IMR-90 (cell line): ENCODE measurements at regions not wholly inside any gene's neighbourhood (a gene's known extent, or its start where the extent isn't known, plus 50 kb on each side); places are given as distances from the start of the nearest gene placed in this dataset.

Experiments
- ATAC-seq: fragments of 200-7000 bp; cut with Tn5 transposase; 2 replicates; pipeline ENCODE4 v1.9.1; 2020; ENCODE audit warnings: low read depth, mild to moderate bottlenecking, moderate library complexity
- BruUV-seq: library from RNA; stranded (reverse); fragments of 400-500 nt; replicated peaks from 2 replicates; lab custom pipeline; 2021; lab: Mats Ljungman, UMichigan
- CTCF ChIA-PET: fragments of 300-600 bp; formaldehyde crosslinking; extraction: SDS; loops from one replicate; lab custom pipeline; 2021; ENCODE audit warnings: antibody characterized with exemption; lab: Yijun Ruan, JAX
- POLR2A ChIA-PET: fragments of 300-600 bp; sonication (Branson Sonifier 250); formaldehyde crosslinking; loops from one replicate; lab custom pipeline; 2022; ENCODE audit warnings: antibody characterized with exemption; ENCODE audit not compliant: unreplicated experiment; lab: Charles Lee
- DNase-seq: peaks from one replicate; pipeline ENCODE4 v3.0.0; 2013
- H2AFZ ChIP-seq: replicated peaks from 2 replicates; pipeline ENCODE3; 2013; ENCODE audit warnings: low read length, mild to moderate bottlenecking; ENCODE audit not compliant: poor library complexity
- H2AK5ac ChIP-seq: 2 replicates; pipeline ENCODE4 v1.6.1; 2013; ENCODE audit warnings: low read depth, low read length, inconsistent platforms
- H2AK9ac ChIP-seq: replicated peaks from 2 replicates; pipeline ENCODE3; 2013; ENCODE audit warnings: mild to moderate bottlenecking, low read depth, low read length, moderate library complexity; ENCODE audit not compliant: poor library complexity
- H2BK120ac ChIP-seq: 2 replicates; pipeline ENCODE4 v1.6.1; 2013; ENCODE audit warnings: low read depth, low read length, inconsistent platforms
- H2BK15ac ChIP-seq: 3 replicates; pipeline ENCODE4 v1.6.1; 2013; ENCODE audit warnings: low read depth, low read length, inconsistent platforms
- H2BK20ac ChIP-seq: 2 replicates; pipeline ENCODE4 v1.6.1; 2013; ENCODE audit warnings: low read depth, mild to moderate bottlenecking, inconsistent platforms, low read length, moderate library complexity
- H2BK5ac ChIP-seq: 2 replicates; pipeline ENCODE4 v1.6.1; 2013; ENCODE audit warnings: mild to moderate bottlenecking, low read depth, low read length, inconsistent platforms; ENCODE audit not compliant: poor library complexity, severe bottlenecking
- H3K14ac ChIP-seq: replicated peaks from 2 replicates; pipeline ENCODE4 v1.6.1; 2013; ENCODE audit warnings: low read depth, low read length, inconsistent platforms
- H3K18ac ChIP-seq: 2 replicates; pipeline ENCODE4 v1.6.1; 2013; ENCODE audit warnings: low read depth, low read length, control low read depth
- H3K23ac ChIP-seq: 2 replicates; pipeline ENCODE4 v1.6.1; 2013; ENCODE audit warnings: low read depth, low read length, inconsistent platforms
- H3K27ac ChIP-seq: 2 replicates; pipeline ENCODE4 v1.5.1; 2013; ENCODE audit warnings: mild to moderate bottlenecking, control low read depth, low read length; ENCODE audit not compliant: insufficient read depth
- H3K27me3 ChIP-seq: 2 replicates; pipeline ENCODE4 v1.6.1; 2013; ENCODE audit warnings: low read length; ENCODE audit not compliant: control insufficient read depth, insufficient read depth
- H3K36me3 ChIP-seq: 2 replicates; pipeline ENCODE4 v1.6.1; 2013; ENCODE audit warnings: low read length, mixed read lengths; ENCODE audit not compliant: control insufficient read depth, insufficient read depth
- H3K4ac ChIP-seq: 2 replicates; pipeline ENCODE4 v1.6.1; 2013; ENCODE audit warnings: low read depth, low read length, inconsistent platforms
- H3K4me1 ChIP-seq: 2 replicates; pipeline ENCODE4 v1.6.1; 2013; ENCODE audit warnings: low read length, mixed read lengths; ENCODE audit not compliant: control insufficient read depth, insufficient read depth
- H3K4me2 ChIP-seq: 2 replicates; pipeline ENCODE4 v1.6.1; 2013; ENCODE audit warnings: low read depth, mild to moderate bottlenecking, control low read depth, low read length, moderate library complexity
- H3K4me3 ChIP-seq: 2 replicates; pipeline ENCODE4 v1.5.1; 2013; ENCODE audit warnings: low read depth, mild to moderate bottlenecking, control low read depth, low read length, moderate library complexity; ENCODE audit not compliant: insufficient read depth
- H3K56ac ChIP-seq: 2 replicates; pipeline ENCODE4 v1.6.1; 2013; ENCODE audit warnings: low read length, inconsistent platforms; ENCODE audit not compliant: insufficient read depth; ENCODE audit errors: extremely low read depth
- H3K79me1 ChIP-seq, 2 experiments: 2 replicates each; pipeline ENCODE4 v1.6.1; 2013; ENCODE audit warnings: low read length in 2 of 2, inconsistent platforms in 1 of 2, low read depth in 1 of 2
- H3K9ac ChIP-seq: 2 replicates; pipeline ENCODE4 v1.6.1; 2013; ENCODE audit warnings: low read depth, low read length, control low read depth
- H3K9me1 ChIP-seq: 2 replicates; pipeline ENCODE4 v1.6.1; 2013; ENCODE audit warnings: low read length, inconsistent platforms; ENCODE audit not compliant: insufficient read depth
- H3K9me3 ChIP-seq: 2 replicates; pipeline ENCODE4 v1.6.1; 2013; ENCODE audit warnings: low read length; ENCODE audit not compliant: control insufficient read depth, insufficient read depth
- H4K20me1 ChIP-seq: 2 replicates; pipeline ENCODE4 v1.6.1; 2013; ENCODE audit warnings: low read length, inconsistent platforms; ENCODE audit not compliant: insufficient read depth
- H4K5ac ChIP-seq: 2 replicates; pipeline ENCODE4 v1.6.1; 2013; ENCODE audit warnings: mild to moderate bottlenecking, low read depth, low read length, control low read depth
- H4K8ac ChIP-seq, 2 experiments: 2 replicates each; pipeline ENCODE4 v1.6.1; 2013; ENCODE audit warnings: low read depth in 2 of 2, low read length in 2 of 2, control low read depth in 1 of 2, inconsistent platforms in 1 of 2
- H4K91ac ChIP-seq: 2 replicates; pipeline ENCODE4 v1.6.1; 2013; ENCODE audit warnings: low read depth, low read length, inconsistent platforms; ENCODE audit not compliant: insufficient read depth
- BHLHE40 ChIP-seq: fragments of 150-350 bp; IDR thresholded peaks from 2 replicates; pipeline ENCODE4 v1.6.1; 2016; ENCODE audit warnings: mild to moderate bottlenecking, low read depth, low read length
- CEBPB ChIP-seq: IDR thresholded peaks from 2 replicates; pipeline ENCODE4 v1.6.1; 2012; ENCODE audit warnings: low read depth, low read length, improper control_type of control experiment
- ELK1 ChIP-seq: fragments of 150-350 bp; IDR thresholded peaks from 2 replicates; pipeline ENCODE4 v1.6.1; 2016; ENCODE audit warnings: low read depth, mild to moderate bottlenecking, low read length, moderate library complexity, borderline replicate concordance
- FOS ChIP-seq: fragments of 150-350 bp; IDR thresholded peaks from 2 replicates; pipeline ENCODE4 v1.6.1; 2016; ENCODE audit warnings: low read depth, low read length
- NFE2L2 ChIP-seq: fragments of 150-350 bp; IDR thresholded peaks from 2 replicates; pipeline ENCODE4 v1.6.1; 2016; ENCODE audit warnings: low read depth, mild to moderate bottlenecking, low read length
- POLR2A ChIP-seq: IDR thresholded peaks from 2 replicates; pipeline ENCODE4 v1.6.1; 2012; ENCODE audit warnings: mild to moderate bottlenecking, low read depth, low read length
- RAD21 ChIP-seq: IDR thresholded peaks from 2 replicates; pipeline ENCODE4 v1.6.1; 2012; ENCODE audit warnings: low read length, improper control_type of control experiment
- RCOR1 ChIP-seq: IDR thresholded peaks from 2 replicates; pipeline ENCODE4 v1.6.1; 2012; ENCODE audit warnings: mild to moderate bottlenecking, low read length, improper control_type of control experiment; ENCODE audit not compliant: insufficient replicate concordance
- RFX5 ChIP-seq: IDR thresholded peaks from 2 replicates; pipeline ENCODE4 v1.8.0; 2012; ENCODE audit warnings: low read depth, mild to moderate bottlenecking, low read length, moderate library complexity
- SMC3 ChIP-seq: fragments of 150-350 bp; IDR thresholded peaks from 2 replicates; pipeline ENCODE4 v1.6.1; 2016; ENCODE audit warnings: low read depth, mild to moderate bottlenecking, antibody characterized with exemption, low read length, moderate library complexity
- WGBS, 2 experiments: methylation state at CpG; one replicate each; pipeline versions ENCODE4 v1.1.5 to v1.1.7; 2013; ENCODE audit warnings: missing lambda C conversion rate in 2 of 2; ENCODE audit not compliant: insufficient read length in 1 of 2; ENCODE audit errors: extremely low coverage in 2 of 2; 5-methylcytosine and 5-hydroxymethylcytosine counted together
- dilution Hi-C: fragments of 300-500 bp; cut with HindIII; formaldehyde crosslinking; loops from one replicate; pipeline ENCODE4 v1.14.3; 2018; ENCODE audit warnings: low sequenced_read_pairs; ENCODE audit not compliant: unreplicated experiment
- in situ Hi-C: fragments of 300-500 bp; cut with MboI; formaldehyde crosslinking; loops from 3 replicates; pipeline ENCODE4 v1.14.3; 2019; ENCODE audit warnings: low sequenced_read_pairs, inconsistent platforms, mixed read lengths
- intact Hi-C: fragments of 100-400 bp; cut with micrococcal nuclease; formaldehyde crosslinking; loops from 2 replicates; pipeline ENCODE4 v1.10.0; 2022
- TF ChIP-seq, protein P1 (sequence below): conservative IDR thresholded peaks from 2 replicates; pipeline ENCODE4 v1.5.1; 2012; ENCODE audit warnings: mild to moderate bottlenecking, low read depth, low read length, improper control_type of control experiment

GRCh38 chr6:169862043-169862891 is 110.8 kb downstream of the ERMARD start:
- intact Hi-C loops = no loop called here

More at GRCh38 chr6:169862043-169862891, 110.8 kb downstream of the ERMARD start:
- Histone ChIP-seq H3K79me1 (no peaks in the 10 kb centered on the region), H4K8ac (no peak overlapping the region), H3K4ac (no peak overlapping the region), H3K27ac (no peak overlapping the region), H3K4me1 (no peaks in the 10 kb centered on the region), H2BK20ac (no peak overlapping the region), H2AFZ (peak overlapping the region; percentile 5), H3K4me2 (no peak overlapping the region), H3K18ac (no peak overlapping the region), H3K9ac (no peak overlapping the region), H4K20me1 (no peaks in the 10 kb centered on the region), H3K56ac (no peak overlapping the region), H3K36me3 (no peaks in the 10 kb centered on the region), H2BK5ac (no peak overlapping the region), H3K23ac (no peak overlapping the region), H2BK15ac (no peak overlapping the region), H3K9me3 (peaks cover 58% of the 10 kb centered on the region), H3K27me3 (no peaks in the 10 kb centered on the region), H3K9me1 (no peaks in the 10 kb centered on the region), H3K14ac (no peak overlapping the region), H2AK9ac (no peak overlapping the region), H4K91ac (no peak overlapping the region), H2AK5ac (no peak overlapping the region), H4K5ac (no peak overlapping the region), H2BK120ac (no peak overlapping the region), H3K4me3 (no peak overlapping the region)
- 14% methylated on average over 2 of the region's 17 CpGs; no CpG with 5 or more reads in 1 of the 2 experiments for WGBS, 2 experiments
- ChIA-PET POLR2A (no interaction called here), CTCF (no interaction called here)
- in situ Hi-C loops (no loop called here), dilution Hi-C loops (no loop called here)
- ATAC-seq (no peak), DNase-seq (no peak)
- TF ChIP-seq SMC3 (no peak), CEBPB (no peak), RAD21 (no peak), NFE2L2 (no peak), FOS (no peak), RFX5 (no peak), ELK1 (no peak), RCOR1 (no peak), BHLHE40 (no peak), POLR2A (no peak)
- TF ChIP-seq, protein P1, sequence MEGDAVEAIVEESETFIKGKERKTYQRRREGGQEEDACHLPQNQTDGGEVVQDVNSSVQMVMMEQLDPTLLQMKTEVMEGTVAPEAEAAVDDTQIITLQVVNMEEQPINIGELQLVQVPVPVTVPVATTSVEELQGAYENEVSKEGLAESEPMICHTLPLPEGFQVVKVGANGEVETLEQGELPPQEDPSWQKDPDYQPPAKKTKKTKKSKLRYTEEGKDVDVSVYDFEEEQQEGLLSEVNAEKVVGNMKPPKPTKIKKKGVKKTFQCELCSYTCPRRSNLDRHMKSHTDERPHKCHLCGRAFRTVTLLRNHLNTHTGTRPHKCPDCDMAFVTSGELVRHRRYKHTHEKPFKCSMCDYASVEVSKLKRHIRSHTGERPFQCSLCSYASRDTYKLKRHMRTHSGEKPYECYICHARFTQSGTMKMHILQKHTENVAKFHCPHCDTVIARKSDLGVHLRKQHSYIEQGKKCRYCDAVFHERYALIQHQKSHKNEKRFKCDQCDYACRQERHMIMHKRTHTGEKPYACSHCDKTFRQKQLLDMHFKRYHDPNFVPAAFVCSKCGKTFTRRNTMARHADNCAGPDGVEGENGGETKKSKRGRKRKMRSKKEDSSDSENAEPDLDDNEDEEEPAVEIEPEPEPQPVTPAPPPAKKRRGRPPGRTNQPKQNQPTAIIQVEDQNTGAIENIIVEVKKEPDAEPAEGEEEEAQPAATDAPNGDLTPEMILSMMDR = no peak
- no TSS peak for BruUV-seq
